ENCODE measurements at regions not wholly inside any gene's neighbourhood (a gene's known extent, or its start where the extent isn't known, plus 50 kb on each side); places are given as distances from the start of the nearest gene placed in this dataset.
A peak's percentile ranks its signal among the peaks of the same experiment; 100 is the strongest.

DNA sequence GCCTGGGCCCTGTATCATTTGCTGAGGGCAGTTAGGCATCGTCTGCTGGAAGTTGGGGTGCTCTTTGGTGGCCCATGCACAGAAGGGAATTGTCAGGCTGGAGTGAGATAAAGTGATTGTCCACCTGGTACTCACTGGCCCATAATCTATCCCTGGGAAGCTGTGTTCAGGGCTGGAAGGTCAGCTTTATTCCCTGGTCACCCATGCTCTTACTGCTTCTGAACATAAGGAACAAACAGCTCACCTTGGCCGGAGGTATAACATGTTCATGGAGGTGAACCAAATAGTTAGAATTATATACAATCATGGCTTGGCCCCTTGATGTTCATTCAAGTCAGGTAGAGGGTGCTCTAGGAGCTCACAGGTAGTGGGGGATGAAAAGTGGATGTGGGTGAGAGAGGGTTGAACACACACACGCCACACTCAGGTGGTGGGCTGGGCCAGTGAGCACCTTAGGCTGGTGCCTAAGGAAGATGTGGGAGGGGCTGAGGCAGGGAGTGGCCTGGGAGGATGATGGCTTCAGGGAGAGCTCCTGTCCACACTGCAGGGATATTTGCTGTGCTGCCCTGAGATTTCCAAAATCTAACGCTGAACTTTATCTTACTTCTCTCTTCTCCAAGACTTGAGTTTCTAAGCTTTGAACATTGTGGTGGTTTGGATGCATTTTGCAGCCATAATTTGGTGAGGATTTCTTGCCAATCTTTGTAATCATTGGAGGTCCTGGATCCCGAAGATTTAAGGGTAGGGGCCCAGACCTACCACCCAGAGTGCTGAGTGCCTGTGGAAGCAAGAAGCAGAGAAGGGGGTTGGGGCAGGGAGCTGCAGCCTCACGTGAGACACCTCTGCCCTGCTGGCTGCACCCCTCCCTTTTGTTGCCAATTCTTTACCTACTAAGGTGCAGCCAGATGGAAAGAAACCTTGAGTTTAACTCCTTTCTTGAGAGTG is 420.6 kb downstream of the ZNF536 start:
- no peak for ATAC-seq
- DNase-seq: no peak
- no peaks in the 10 kb centered on the region for H3K4me1 ChIP-seq
- intact Hi-C loops (cut with DNase I): no loop called here
- no peak overlapping the region for H3K4me3 ChIP-seq
- H3K27ac ChIP-seq: no peak overlapping the region
- H3K36me3 ChIP-seq: no peaks in the 10 kb centered on the region
- TF ChIP-seq, protein P1, sequence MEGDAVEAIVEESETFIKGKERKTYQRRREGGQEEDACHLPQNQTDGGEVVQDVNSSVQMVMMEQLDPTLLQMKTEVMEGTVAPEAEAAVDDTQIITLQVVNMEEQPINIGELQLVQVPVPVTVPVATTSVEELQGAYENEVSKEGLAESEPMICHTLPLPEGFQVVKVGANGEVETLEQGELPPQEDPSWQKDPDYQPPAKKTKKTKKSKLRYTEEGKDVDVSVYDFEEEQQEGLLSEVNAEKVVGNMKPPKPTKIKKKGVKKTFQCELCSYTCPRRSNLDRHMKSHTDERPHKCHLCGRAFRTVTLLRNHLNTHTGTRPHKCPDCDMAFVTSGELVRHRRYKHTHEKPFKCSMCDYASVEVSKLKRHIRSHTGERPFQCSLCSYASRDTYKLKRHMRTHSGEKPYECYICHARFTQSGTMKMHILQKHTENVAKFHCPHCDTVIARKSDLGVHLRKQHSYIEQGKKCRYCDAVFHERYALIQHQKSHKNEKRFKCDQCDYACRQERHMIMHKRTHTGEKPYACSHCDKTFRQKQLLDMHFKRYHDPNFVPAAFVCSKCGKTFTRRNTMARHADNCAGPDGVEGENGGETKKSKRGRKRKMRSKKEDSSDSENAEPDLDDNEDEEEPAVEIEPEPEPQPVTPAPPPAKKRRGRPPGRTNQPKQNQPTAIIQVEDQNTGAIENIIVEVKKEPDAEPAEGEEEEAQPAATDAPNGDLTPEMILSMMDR (IDR thresholded peaks at IDR 0.05): no peak
- no peaks in the 10 kb centered on the region for H3K27me3 ChIP-seq
- no peaks in the 10 kb centered on the region for H3K9me3 ChIP-seq

DNA sequence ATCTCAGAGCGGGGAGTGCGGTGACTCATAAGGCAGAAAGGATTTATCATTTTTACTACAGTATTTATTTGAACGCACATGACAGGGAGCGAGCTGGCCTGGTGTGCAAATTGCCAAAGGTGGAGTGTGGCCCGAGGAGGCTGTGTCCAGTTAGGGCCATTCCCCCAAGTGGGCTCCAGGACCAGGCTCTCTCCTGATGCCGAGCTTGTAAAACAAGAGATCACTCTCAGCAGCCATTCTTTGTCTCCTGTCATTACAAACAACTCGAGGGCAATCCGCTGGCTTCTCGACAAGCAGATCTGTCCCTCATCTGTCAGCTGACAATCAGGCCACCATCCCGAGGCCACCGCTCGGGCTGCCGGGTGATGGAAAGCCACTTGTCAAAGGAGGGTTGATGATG is 418.9 kb downstream of the ZNF536 start:
- no peak overlapping the region for H3K27ac ChIP-seq
- H3K36me3 ChIP-seq: no peaks in the 10 kb centered on the region
- TF ChIP-seq, protein P1 (IDR thresholded peaks at IDR 0.05): no peak
- ATAC-seq (no peak), DNase-seq (no peak)
- no peaks in the 10 kb centered on the region for H3K27me3 ChIP-seq
- no peak overlapping the region for H3K4me3 ChIP-seq
- no peaks in the 10 kb centered on the region for H3K9me3 ChIP-seq
- intact Hi-C loops (cut with DNase I): no loop called here
- H3K4me1 ChIP-seq: no peaks in the 10 kb centered on the region

DNA sequence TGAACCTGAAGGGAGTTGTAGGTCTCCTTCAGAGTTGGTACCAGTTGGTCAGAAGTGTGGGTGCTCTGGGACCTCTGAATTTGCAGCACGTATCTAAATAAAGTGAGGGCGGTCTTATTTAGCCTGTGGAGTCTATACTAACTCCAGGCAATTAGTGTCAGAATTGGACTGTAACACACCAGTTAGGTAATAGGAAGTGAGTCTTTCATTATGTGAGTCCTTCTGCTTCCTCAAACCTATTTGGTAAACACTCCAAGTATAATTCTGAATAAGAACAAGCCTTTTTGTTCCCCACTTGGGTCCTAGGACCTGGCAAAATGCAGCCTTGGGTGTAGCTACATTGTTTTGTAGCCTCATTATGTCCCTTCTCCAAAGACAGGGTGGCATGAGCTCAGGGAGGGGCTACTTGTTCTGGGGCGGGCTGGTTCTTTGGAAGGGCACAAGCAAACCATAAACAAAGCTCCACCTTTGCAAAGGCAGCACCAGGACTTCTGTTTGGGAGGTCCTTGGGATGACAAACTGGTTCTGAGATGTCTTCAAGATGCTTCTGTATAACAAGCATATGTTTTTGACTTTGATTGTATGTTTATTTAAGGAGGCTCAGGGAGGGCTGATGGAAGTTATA is 418.0 kb downstream of the ZNF536 start:
- intact Hi-C loops (cut with DNase I): no loop called here
- H3K27ac ChIP-seq: no peak overlapping the region
- H3K4me1 ChIP-seq: no peaks in the 10 kb centered on the region
- H3K36me3 ChIP-seq: no peaks in the 10 kb centered on the region
- DNase-seq: no peak
- TF ChIP-seq, protein P1 (IDR thresholded peaks at IDR 0.05): no peak
- peak; percentile 61 for ATAC-seq
- H3K9me3 ChIP-seq: no peaks in the 10 kb centered on the region
- no peak overlapping the region for H3K4me3 ChIP-seq
- H3K27me3 ChIP-seq: no peaks in the 10 kb centered on the region

DNA sequence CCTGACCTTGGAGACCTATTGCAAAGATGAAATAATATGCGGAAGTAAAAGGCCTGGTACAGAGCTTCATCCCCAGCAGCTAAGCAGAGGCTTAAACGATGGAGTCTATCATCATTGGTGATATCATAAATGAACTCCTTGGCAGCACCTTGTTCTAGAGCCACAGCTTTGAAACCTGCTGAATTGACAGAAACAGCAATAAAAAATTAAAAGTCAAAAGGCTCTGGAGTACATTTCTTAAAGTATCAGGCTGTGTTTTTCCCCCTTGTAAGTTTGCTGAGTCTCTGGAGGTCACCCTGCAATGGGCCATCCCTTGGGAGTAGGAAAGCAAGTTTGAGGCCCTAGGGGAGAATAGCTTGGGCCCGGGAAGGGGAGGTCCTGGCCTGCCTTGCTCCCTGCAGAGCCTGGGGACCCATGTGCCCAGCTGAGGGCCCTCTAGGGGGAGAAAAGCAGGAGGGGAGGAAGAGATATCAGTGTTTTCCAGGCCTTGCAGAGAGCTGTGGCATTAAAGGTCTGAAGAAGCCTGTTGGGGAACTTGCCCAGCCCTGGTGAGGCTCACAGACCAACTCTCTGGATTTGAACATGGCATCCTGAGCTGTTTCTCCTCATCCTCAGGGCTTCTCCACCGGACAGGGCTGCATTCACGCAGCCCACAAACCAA is 416.1 kb downstream of the ZNF536 start:
- intact Hi-C loops (cut with DNase I): no loop called here
- Histone ChIP-seq H3K27ac (no peak overlapping the region), H3K9me3 (no peaks in the 10 kb centered on the region), H3K4me3 (no peak overlapping the region), H3K4me1 (no peaks in the 10 kb centered on the region), H3K27me3 (no peaks in the 10 kb centered on the region), H3K36me3 (no peaks in the 10 kb centered on the region)
- DNase-seq: no peak
- no peak for ATAC-seq
- TF ChIP-seq, protein P1 (IDR thresholded peaks at IDR 0.05): no peak

DNA sequence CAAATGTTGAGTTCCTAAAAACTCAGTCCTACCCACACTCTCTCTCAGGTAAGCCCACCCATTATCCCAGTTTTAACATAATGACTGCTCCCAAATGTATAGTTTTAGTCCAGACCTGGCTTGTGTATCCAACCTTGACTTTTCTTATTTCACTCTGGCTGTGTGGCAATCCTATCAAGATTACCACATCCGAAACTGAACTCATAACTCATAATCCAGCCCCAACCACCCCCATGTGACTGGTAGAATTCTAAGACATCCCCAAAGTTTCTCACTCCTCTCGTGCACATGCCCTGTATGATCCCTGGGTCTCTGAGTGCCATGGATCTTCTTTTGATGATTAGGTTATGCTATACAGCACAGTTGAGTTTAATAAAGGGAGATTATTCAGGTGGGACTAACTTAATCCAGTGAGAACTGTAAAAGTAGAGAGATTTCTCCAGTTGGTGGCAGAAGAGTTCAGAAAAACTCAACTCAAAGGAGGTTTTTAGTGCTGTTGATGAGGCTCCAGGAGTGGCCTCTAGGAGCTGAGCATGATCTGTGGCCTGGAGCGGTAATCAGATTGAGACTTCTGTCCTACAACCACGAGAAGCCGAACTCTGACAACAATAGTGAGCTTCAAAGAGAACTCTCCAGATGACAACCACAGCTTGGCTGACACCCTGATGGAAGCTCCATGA is 413.4 kb downstream of the ZNF536 start:
- ATAC-seq (no peak), DNase-seq (no peak)
- TF ChIP-seq, protein P1 (IDR thresholded peaks at IDR 0.05): no peak
- Histone ChIP-seq H3K27me3 (no peaks in the 10 kb centered on the region), H3K36me3 (no peaks in the 10 kb centered on the region), H3K9me3 (no peaks in the 10 kb centered on the region), H3K27ac (no peak overlapping the region), H3K4me3 (no peak overlapping the region), H3K4me1 (no peaks in the 10 kb centered on the region)
- intact Hi-C loops (cut with DNase I): no loop called here
